A549 (cell line): ENCODE measurements at regions not wholly inside any gene's neighbourhood (a gene's known extent, or its start where the extent isn't known, plus 50 kb on each side); places are given as distances from the start of the nearest gene placed in this dataset.
A peak's percentile ranks its signal among the peaks of the same experiment; 100 is the strongest.

Source experiments
- ATAC-seq, 2 experiments: fragments of 200-7000 bp in 1 of 2; fragments of >200 bp in 1 of 2; cut with Nextera tagmentation in 1 of 2; cut with Tn5 transposase in 1 of 2; 3 replicates each; pipeline versions ENCODE4 v1.8.0 to v1.9.1; 2018 to 2020; ENCODE audit warnings: mild to moderate bottlenecking in 1 of 2, moderate library complexity in 1 of 2
- CTCF ChIA-PET: fragments of 300-600 bp; sonication (Branson Sonifier 250); formaldehyde crosslinking; extraction: SDS; loops from one replicate; lab custom pipeline; 2021; ENCODE audit warnings: antibody characterized with exemption, inconsistent platforms; lab: Yijun Ruan, JAX
- POLR2A ChIA-PET: fragments of 350-600 bp; formaldehyde crosslinking; extraction: SDS; loops from one replicate; lab custom pipeline; 2021; ENCODE audit warnings: antibody characterized with exemption, inconsistent platforms; lab: Yijun Ruan, JAX
- DNase-seq, 2 experiments: peaks; one replicate each; pipeline versions ENCODE4 v3.0.0 to v3.0.0-alpha.2; 2011 to 2016; ENCODE audit warnings: low read depth in 1 of 2, low spot score in 1 of 2
- FAIRE-seq: peaks from 2 replicates; lab custom pipeline; 2011; peaks lifted over from hg19 to GRCh38; lab: Jason Lieb, UNC
- H3K27ac ChIP-seq, 2 experiments: fragments of >200 bp; sonication (Bioruptor Twin); formaldehyde crosslinking; 3 replicates each; pipeline ENCODE4 v1.5.1; 2016 to 2017
- H3K4me1 ChIP-seq: fragments of >200 bp; sonication (Bioruptor Twin); formaldehyde crosslinking; 3 replicates; pipeline ENCODE4 v1.6.1; 2016
- H3K4me2 ChIP-seq: fragments of >200 bp; sonication (Bioruptor Twin); formaldehyde crosslinking; 3 replicates; pipeline ENCODE4 v1.6.1; 2016
- H3K4me3 ChIP-seq: fragments of >200 bp; sonication (Bioruptor Twin); formaldehyde crosslinking; 3 replicates; pipeline ENCODE4 v1.5.1; 2016
- H3K9me3 ChIP-seq: fragments of >200 bp; sonication (Bioruptor Twin); formaldehyde crosslinking; 3 replicates; pipeline ENCODE4 v1.6.1; 2016
- BHLHE40 ChIP-seq: IDR thresholded peaks from 2 replicates; pipeline ENCODE4 v1.6.1; 2012; ENCODE audit warnings: low read depth, low read length, inconsistent platforms
- CBX8 ChIP-seq: fragments of 200-600 bp; sonication (generic); IDR thresholded peaks from 2 replicates; pipeline ENCODE4 v1.6.1; 2016
- CHD4 ChIP-seq: fragments of 200-600 bp; sonication (generic); IDR thresholded peaks from 2 replicates; pipeline ENCODE4 v1.6.1; 2016; ENCODE audit warnings: antibody characterized with exemption, mild to moderate bottlenecking, borderline replicate concordance
- EHF ChIP-seq: fragments of 250-450 bp; sonication (Bioruptor Pico); IDR thresholded peaks from 2 replicates; pipeline ENCODE4 v1.5.0; 2020; ENCODE audit warnings: mild to moderate bottlenecking
- FOSL2 ChIP-seq, 2 experiments: fragments of 450-650 bp in 1 of 2; fragments of >200 bp in 1 of 2; sonication (Bioruptor Twin) in 1 of 2; formaldehyde crosslinking; IDR thresholded peaks; 2 replicates each; pipeline versions ENCODE4 v1.5.0 to v1.6.1; 2016 to 2020; ENCODE audit warnings: mild to moderate bottlenecking in 1 of 2, moderate library complexity in 1 of 2
- HEYL ChIP-seq: fragments of 250-450 bp; sonication (Bioruptor Pico); IDR thresholded peaks from 2 replicates; pipeline ENCODE4 v1.8.0; 2021; ENCODE audit warnings: mild to moderate bottlenecking, moderate library complexity
- HOXB13 ChIP-seq: fragments of 250-450 bp; sonication (Bioruptor Pico); IDR thresholded peaks from 2 replicates; pipeline ENCODE4 v1.5.0; 2020; ENCODE audit warnings: low read depth, mild to moderate bottlenecking, moderate library complexity
- NPAS2 ChIP-seq: fragments of 250-450 bp; sonication (Bioruptor Pico); IDR thresholded peaks from 2 replicates; pipeline ENCODE4 v1.8.0; 2022; ENCODE audit warnings: mild to moderate bottlenecking, moderate library complexity, borderline replicate concordance
- RNF2 ChIP-seq: fragments of 200-600 bp; sonication (generic); IDR thresholded peaks from 2 replicates; pipeline ENCODE4 v1.6.1; 2016; ENCODE audit warnings: low read depth, mild to moderate bottlenecking, antibody characterized with exemption, moderate library complexity, borderline replicate concordance
- SREBF2 ChIP-seq: fragments of 450-650 bp; IDR thresholded peaks from 2 replicates; pipeline ENCODE4 v1.6.1; 2014; ENCODE audit warnings: mild to moderate bottlenecking, moderate library complexity
- TFCP2L1 ChIP-seq: fragments of 250-450 bp; sonication (Bioruptor Pico); IDR thresholded peaks from 2 replicates; pipeline ENCODE4 v1.5.0; 2021; ENCODE audit warnings: mild to moderate bottlenecking
- TP53 ChIP-seq: fragments of 250-450 bp; sonication (Bioruptor Pico); IDR thresholded peaks from 2 replicates; pipeline ENCODE4 v1.5.0; 2021; ENCODE audit warnings: mild to moderate bottlenecking, moderate library complexity
- ZSCAN20 ChIP-seq: fragments of 250-450 bp; sonication (Bioruptor Pico); IDR thresholded peaks from 2 replicates; pipeline ENCODE4 v1.8.0; 2022; ENCODE audit warnings: mild to moderate bottlenecking, moderate library complexity
- WGBS: methylation state at CpG from one replicate; pipeline ENCODE4 v1.1.6; 2017; ENCODE audit errors: missing lambda C conversion rate; 5-methylcytosine and 5-hydroxymethylcytosine counted together
- TF ChIP-seq, protein P1 (sequence below): fragments of 450-650 bp; IDR thresholded peaks from 2 replicates; pipeline ENCODE4 v1.6.1; 2014; ENCODE audit warnings: antibody characterized with exemption
- TF ChIP-seq, protein P2 (sequence below): fragments of >200 bp; sonication (Bioruptor Twin); formaldehyde crosslinking; IDR thresholded peaks from 2 replicates; pipeline ENCODE4 v1.6.1; 2016
- TF ChIP-seq, protein P3 (sequence below): fragments of >200 bp; sonication (Bioruptor Twin); formaldehyde crosslinking; IDR thresholded peaks from 3 replicates; pipeline ENCODE4 v1.6.1; 2016
- TF ChIP-seq, protein P4 (sequence below): IDR thresholded peaks from 2 replicates; pipeline ENCODE4 v1.6.1; 2012

DNA sequence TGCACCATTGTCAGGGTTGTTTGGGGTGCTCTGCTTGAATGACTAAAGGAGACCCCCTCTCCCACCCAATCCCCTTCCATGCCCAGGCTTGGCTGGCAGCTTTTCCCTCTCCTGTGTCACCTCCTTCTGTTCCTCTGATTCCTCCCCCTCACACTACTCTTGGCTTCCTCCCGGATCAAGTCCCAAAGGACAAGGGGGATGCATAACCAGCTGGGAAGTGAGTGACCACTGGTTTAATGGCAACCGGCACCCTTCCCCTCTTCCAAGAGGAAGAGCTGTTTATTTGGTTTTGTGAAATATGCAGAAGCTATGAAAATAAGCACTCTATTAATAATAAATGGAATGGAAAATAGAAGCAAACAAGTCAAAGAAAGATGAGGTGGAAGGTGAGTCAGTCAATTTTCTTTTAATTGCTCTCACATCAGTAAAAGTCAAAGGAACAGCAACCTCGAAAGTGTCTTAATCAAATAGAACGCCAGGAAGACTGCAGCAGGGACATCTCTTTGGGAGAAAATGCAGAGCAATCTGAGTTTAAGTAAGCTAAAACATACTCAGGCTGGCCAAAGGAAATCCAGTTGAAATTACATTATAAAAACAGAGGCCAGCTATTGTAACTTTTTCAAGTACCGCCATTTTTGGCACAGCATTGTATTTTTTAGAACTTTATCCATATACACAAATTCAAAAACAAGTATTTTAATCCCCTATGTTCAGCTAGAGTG is 322.5 kb downstream of the SIPA1L2 start:
- CTCF ChIA-PET = no interaction called here
- no peaks in the 10 kb centered on the region; the same call in 2 of the 3 replicates for H3K4me1 ChIP-seq
- DNase-seq = no peak
- no peak overlapping the region for H3K4me3 ChIP-seq
- no peak for FAIRE-seq
- WGBS = 56% methylated on average over 5 of the region's 5 CpGs
- POLR2A ChIA-PET = no interaction called here
- no peak for ATAC-seq
- no peaks in the 10 kb centered on the region for H3K9me3 ChIP-seq
- TF ChIP-seq, protein P1, sequence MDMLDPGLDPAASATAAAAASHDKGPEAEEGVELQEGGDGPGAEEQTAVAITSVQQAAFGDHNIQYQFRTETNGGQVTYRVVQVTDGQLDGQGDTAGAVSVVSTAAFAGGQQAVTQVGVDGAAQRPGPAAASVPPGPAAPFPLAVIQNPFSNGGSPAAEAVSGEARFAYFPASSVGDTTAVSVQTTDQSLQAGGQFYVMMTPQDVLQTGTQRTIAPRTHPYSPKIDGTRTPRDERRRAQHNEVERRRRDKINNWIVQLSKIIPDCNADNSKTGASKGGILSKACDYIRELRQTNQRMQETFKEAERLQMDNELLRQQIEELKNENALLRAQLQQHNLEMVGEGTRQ = no peak
- TF ChIP-seq NPAS2 (CRISPR knock-in tag) (no peak), EHF (CRISPR knock-in tag) (no peak), TP53 (CRISPR knock-in tag) (no peak), CHD4 (no peak)
- TF ChIP-seq, protein P2, sequence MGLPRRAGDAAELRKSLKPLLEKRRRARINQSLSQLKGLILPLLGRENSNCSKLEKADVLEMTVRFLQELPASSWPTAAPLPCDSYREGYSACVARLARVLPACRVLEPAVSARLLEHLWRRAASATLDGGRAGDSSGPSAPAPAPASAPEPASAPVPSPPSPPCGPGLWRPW = no peak
- no peak overlapping the region for H3K4me2 ChIP-seq
- no peak overlapping the region for H3K27ac ChIP-seq

DNA sequence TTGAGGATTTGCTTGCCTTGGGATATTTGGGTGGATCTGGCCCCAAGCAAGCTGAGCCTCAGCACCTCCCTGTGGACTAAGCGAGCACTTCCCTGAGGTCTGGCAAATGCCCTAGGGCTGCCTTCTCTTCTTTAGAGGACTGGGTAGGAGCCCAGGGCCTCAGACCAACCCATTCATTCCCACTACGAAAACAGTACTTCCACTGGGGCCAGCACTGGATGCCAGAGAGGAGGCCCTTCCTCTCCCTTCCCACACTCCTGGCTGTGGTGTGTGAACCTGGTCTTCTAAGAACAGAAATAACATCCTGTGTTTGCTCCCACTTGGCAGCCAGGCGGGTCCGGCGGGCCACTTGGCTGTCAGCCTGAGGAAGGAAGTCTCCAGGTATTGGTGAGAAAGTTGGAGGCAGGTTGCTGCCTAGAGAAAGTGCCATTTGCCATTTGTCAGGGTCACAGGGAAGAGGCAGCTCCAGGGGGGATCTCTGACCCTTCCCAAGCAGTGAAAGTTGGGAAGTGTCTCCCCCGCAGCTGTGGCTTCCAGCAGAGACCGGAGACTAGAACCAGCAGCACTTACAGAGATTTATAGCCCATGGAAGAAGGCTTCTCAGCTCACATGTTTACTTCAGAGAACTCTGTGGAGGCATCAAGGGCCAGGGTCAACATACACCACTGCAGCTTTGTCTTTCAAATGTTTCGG is 323.5 kb downstream of the SIPA1L2 start:
- 75% methylated on average over 8 of the region's 8 CpGs for WGBS
- Histone ChIP-seq H3K4me1 (no peaks in the 10 kb centered on the region; the same call in 2 of the 3 replicates), H3K27ac (no peak overlapping the region), H3K4me2 (no peak overlapping the region), H3K9me3 (no peaks in the 10 kb centered on the region), H3K4me3 (no peak overlapping the region)
- ChIA-PET POLR2A (no interaction called here), CTCF (interaction anchor here (2.0 kb wide), 1 partner anchor 440 kb away, joined by 5 read pairs; no protein-coding TSS in a partner anchor)
- TF ChIP-seq, protein P1 = no peak
- TF ChIP-seq SREBF2 (no peak), CHD4 (no peak), EHF (CRISPR knock-in tag) (no peak), CBX8 (no peak), ZSCAN20 (CRISPR knock-in tag) (no peak), HOXB13 (no peak), HEYL (CRISPR knock-in tag) (no peak), BHLHE40 (no peak), FOSL2 (IDR thresholded peaks at IDR 0.05) (no peak), FOSL2 (CRISPR knock-in tag; IDR thresholded peaks at IDR 0.05) (no peak), NPAS2 (CRISPR knock-in tag) (no peak), RNF2 (no peak)
- TF ChIP-seq, protein P3, sequence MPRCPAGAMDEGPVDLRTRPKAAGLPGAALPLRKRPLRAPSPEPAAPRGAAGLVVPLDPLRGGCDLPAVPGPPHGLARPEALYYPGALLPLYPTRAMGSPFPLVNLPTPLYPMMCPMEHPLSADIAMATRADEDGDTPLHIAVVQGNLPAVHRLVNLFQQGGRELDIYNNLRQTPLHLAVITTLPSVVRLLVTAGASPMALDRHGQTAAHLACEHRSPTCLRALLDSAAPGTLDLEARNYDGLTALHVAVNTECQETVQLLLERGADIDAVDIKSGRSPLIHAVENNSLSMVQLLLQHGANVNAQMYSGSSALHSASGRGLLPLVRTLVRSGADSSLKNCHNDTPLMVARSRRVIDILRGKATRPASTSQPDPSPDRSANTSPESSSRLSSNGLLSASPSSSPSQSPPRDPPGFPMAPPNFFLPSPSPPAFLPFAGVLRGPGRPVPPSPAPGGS = no peak
- TF ChIP-seq, protein P4, sequence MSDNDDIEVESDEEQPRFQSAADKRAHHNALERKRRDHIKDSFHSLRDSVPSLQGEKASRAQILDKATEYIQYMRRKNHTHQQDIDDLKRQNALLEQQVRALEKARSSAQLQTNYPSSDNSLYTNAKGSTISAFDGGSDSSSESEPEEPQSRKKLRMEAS = no peak
- no peak for DNase-seq
- peak in 1 of 2 experiments; percentile 45; a peak in 1 of 6 replicates for ATAC-seq
- no peak for FAIRE-seq

DNA sequence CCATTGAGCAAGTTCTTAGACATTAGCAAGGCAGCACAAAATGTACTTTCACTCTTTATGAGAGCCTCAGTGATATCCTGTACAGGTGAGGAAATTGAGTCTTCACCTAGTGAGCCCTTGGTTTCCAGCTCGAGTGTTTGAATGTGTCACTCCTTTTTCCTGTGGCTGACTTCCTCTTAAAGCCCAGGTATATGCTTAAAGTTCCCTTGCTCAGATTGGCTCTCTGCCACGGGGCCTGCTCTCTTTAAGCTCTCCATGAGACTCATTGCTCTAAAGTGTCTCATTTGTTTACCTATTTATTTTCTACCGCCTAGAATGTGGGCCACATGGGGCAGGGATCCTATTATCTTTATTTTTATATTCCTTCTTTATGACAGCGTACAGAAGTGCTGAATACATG is 324.9 kb downstream of the SIPA1L2 start:
- H3K27ac ChIP-seq = no peak overlapping the region
- TF ChIP-seq NPAS2 (CRISPR knock-in tag) (no peak), HEYL (CRISPR knock-in tag) (no peak), SREBF2 (no peak), TFCP2L1 (no peak)
- 13% methylated on average over 4 of the region's 4 CpGs for WGBS
- FAIRE-seq (no peak), DNase-seq (no peak), ATAC-seq (no peak)
- POLR2A ChIA-PET = no interaction called here
- CTCF ChIA-PET = interaction anchor here (0.9 to 2.0 kb wide), 2 partner anchors 323 to 438 kb away, joined by 3 to 5 read pairs; no protein-coding TSS in a partner anchor
- no peaks in the 10 kb centered on the region for H3K9me3 ChIP-seq
- H3K4me1 ChIP-seq = no peaks in the 10 kb centered on the region; the same call in 2 of the 3 replicates
- no peak overlapping the region for H3K4me2 ChIP-seq
- no peak overlapping the region for H3K4me3 ChIP-seq
